ENCODE measurements at regions not wholly inside any gene's neighbourhood (a gene's known extent, or its start where the extent isn't known, plus 50 kb on each side); places are given as distances from the start of the nearest gene placed in this dataset.

GRCh38 chr12:125280482-125281377 is 215.5 kb downstream of the AACS start:
- Histone ChIP-seq H3K4ac (replicated peaks; ENCODE audit: insufficient read length, low read depth, low read length) (no peak overlapping the region), H3K4me3 (ENCODE audit: extremely low read depth in 1 of 4, insufficient read depth in 2 of 4, low read depth in 3 of 4, low read length in 4 of 4) (peak overlapping the region; percentile 18 to 49 (median 47); a peak in 7 of 8 replicates), H2BK12ac (ENCODE audit: low read depth, low read length) (no peak overlapping the region), H2BK15ac (ENCODE audit: low read length) (no peak overlapping the region), H3K14ac (ENCODE audit: insufficient read length) (no peak overlapping the region), H4K8ac (ENCODE audit: extremely low read depth, insufficient read depth, low read length) (peak overlapping the region; percentile 71), H3K9ac (replicated peaks in 1 of 4; ENCODE audit: extremely low read depth in 1 of 4, low read depth in 3 of 4, low read length in 3 of 4) (peak overlapping the region in 2 of 4 experiments; percentile 25 to 50; a peak in 3 of 7 replicates), H4K20me1 (replicated peaks in 1 of 2; ENCODE audit: control insufficient read depth in 1 of 2, insufficient read depth in 2 of 2, low read length in 2 of 2) (peaks cover 2 to 9% of the 10 kb centered on the region in 2 experiments), H3K79me1 (ENCODE audit: low read depth, low read length) (peaks cover 10% of the 10 kb centered on the region), H3K23me2 (ENCODE audit: low read depth, low read length) (peaks cover 5% of the 10 kb centered on the region; the same call in 1 of the 2 replicates), H3K9me3 (ENCODE audit: insufficient read depth in 2 of 2, low read depth in 1 of 2, low read length in 1 of 2) (no peaks in the 10 kb centered on the region), H4K5ac (ENCODE audit: insufficient read length, low read depth, low read length) (peak overlapping the region; percentile 87), H4K91ac (replicated peaks; ENCODE audit: insufficient read length, low read length) (peak overlapping the region; percentile 23), H3K36me3 (ENCODE audit: control insufficient read depth in 2 of 4, insufficient read depth in 4 of 4, low read length in 3 of 4) (no peaks in the 10 kb centered on the region), H3K4me1 (replicated peaks in 1 of 4; ENCODE audit: control insufficient read depth in 3 of 4, insufficient read depth in 4 of 4, low read length in 3 of 4) (peaks cover 6 to 16% (median 12%) of the 10 kb centered on the region in 4 experiments), H2AFZ (ENCODE audit: low read length) (no peak overlapping the region), H2BK120ac (replicated peaks; ENCODE audit: low read depth, low read length) (peak overlapping the region; percentile 50), H2BK5ac (ENCODE audit: low read depth, low read length) (peak overlapping the region; percentile 89), H3K27ac (ENCODE audit: low read depth, low read length) (peak overlapping the region; percentile 3), H3K27me3 (replicated peaks in 1 of 4; ENCODE audit: control insufficient read depth in 3 of 4, extremely low read depth in 1 of 4, insufficient read depth in 3 of 4, low read length in 3 of 4) (no peaks in the 10 kb centered on the region), H3K79me2 (ENCODE audit: control insufficient read depth in 1 of 2, insufficient read depth in 2 of 2, low read length in 2 of 2) (peaks cover 0 to 41% of the 10 kb centered on the region in 2 experiments; a peak in 2 of 4 replicates), H2AK5ac (ENCODE audit: low read depth, low read length) (peak overlapping the region; percentile 29; the same call in 1 of the 2 replicates), H3K56ac (replicated peaks; ENCODE audit: insufficient read length, low read depth, low read length) (peak overlapping the region; percentile 13), H3K23ac (ENCODE audit: insufficient read length) (no peak overlapping the region), H2BK20ac (ENCODE audit: low read length) (no peak overlapping the region), H3K4me2 (ENCODE audit: insufficient read depth in 1 of 2, low read depth in 2 of 2, low read length in 2 of 2) (peak overlapping the region; percentile 66 to 79), H3K18ac (ENCODE audit: extremely low read depth, low read length) (peak overlapping the region; percentile 64; the same call in 1 of the 2 replicates)
- DNase-seq (ENCODE audit: low read depth in 1 of 2, low spot score in 2 of 2), result peak; percentile 74 to 84
- WGBS, 2 experiments (ENCODE audit: extremely low coverage in 1 of 2, insufficient coverage in 1 of 2, insufficient read length in 1 of 2, insufficient replicate concordance in 2 of 2, low coverage in 1 of 2, low lambda C conversion rate in 2 of 2, missing lambda C conversion rate in 1 of 2), result 16 to 100% methylated on average over 1 to 20 of the region's 20 CpGs
- ChIA-PET POLR2A (ENCODE audit: partially characterized antibody) (interaction anchor here (0.6 to 2.5 kb wide), 13 partner anchors 8 to 158 kb away, joined by 3 to 7 read pairs (median 3); partner anchors contain the start of gene TMEM132B), CTCF (ENCODE audit: partially characterized antibody) (interaction anchor here (0.7 to 4.0 kb wide), 4 partner anchors 11 to 65 kb away, joined by 3 to 20 read pairs (median 6); no protein-coding TSS in a partner anchor)
- FAIRE-seq, result peak; percentile 97
- TF ChIP-seq TCF12 (IDR thresholded peaks at IDR 0.05; ENCODE audit: low read depth, low read length) (no peak), CREB1 (IDR thresholded peaks at IDR 0.05) (peak; percentile 62), TEAD4 (IDR thresholded peaks at IDR 0.05; ENCODE audit: low read depth, low read length) (0 out of 2 replicates have a peak, but pooled peaks have one; percentile 3), BACH1 (IDR thresholded peaks at IDR 0.05; ENCODE audit: low read length) (no peak), RAD21 (IDR thresholded peaks at IDR 0.05 in 1 of 2, conservative IDR thresholded peaks at IDR 0.05 in 1 of 2; ENCODE audit: low read depth in 2 of 2, low read length in 2 of 2) (no peak), TAF1 (IDR thresholded peaks at IDR 0.05; ENCODE audit: low read depth, low read length) (peak; percentile 46; the same call in 1 of the 2 replicates), POLR2AphosphoS5 (IDR thresholded peaks at IDR 0.05; ENCODE audit: low read depth, low read length) (peak; percentile 69), HDAC2 (IDR thresholded peaks at IDR 0.05; ENCODE audit: borderline replicate concordance in 1 of 2, low read depth in 2 of 2, low read length in 2 of 2) (peak in 1 of 2 experiments; percentile 23; a peak in 1 of 4 replicates), E2F6 (IDR thresholded peaks at IDR 0.05) (peak; percentile 45; the same call in 1 of the 2 replicates), SAP30 (IDR thresholded peaks at IDR 0.05; ENCODE audit: insufficient read depth, insufficient replicate concordance, low read length) (no peak)
